IMR-90 (cell line): ENCODE measurements at regions not wholly inside any gene's neighbourhood (a gene's known extent, or its start where the extent isn't known, plus 50 kb on each side); places are given as distances from the start of the nearest gene placed in this dataset.
"Not testable (repeated sequence)": the region's sequence is repeated elsewhere in the genome, so short reads cannot be mapped to it uniquely, and the experiment has no call there.

Experiments
- BHLHE40 ChIP-seq: fragments of 150-350 bp; IDR thresholded peaks from 2 replicates; pipeline ENCODE4 v1.6.1; 2016; ENCODE audit warnings: mild to moderate bottlenecking, low read depth, low read length
- CEBPB ChIP-seq: IDR thresholded peaks from 2 replicates; pipeline ENCODE4 v1.6.1; 2012; ENCODE audit warnings: low read depth, low read length, improper control_type of control experiment
- CTCF ChIP-seq: conservative IDR thresholded peaks from 2 replicates; pipeline ENCODE4 v1.5.1; 2012; ENCODE audit warnings: mild to moderate bottlenecking, low read depth, low read length, improper control_type of control experiment
- POLR2A ChIP-seq: IDR thresholded peaks from 2 replicates; pipeline ENCODE4 v1.6.1; 2012; ENCODE audit warnings: mild to moderate bottlenecking, low read depth, low read length
- RFX5 ChIP-seq: IDR thresholded peaks from 2 replicates; pipeline ENCODE4 v1.8.0; 2012; ENCODE audit warnings: low read depth, mild to moderate bottlenecking, low read length, moderate library complexity

- not testable (repeated sequence) for TF ChIP-seq RFX5, BHLHE40, CTCF, POLR2A, CEBPB
These were observed 668.6 kb downstream of the SUCLG1 start for GRCh38 chr2:83790467-83790866.
